Suprapubic skin (tissue), 4 donors: ENCODE measurements at regions not wholly inside any gene's neighbourhood (a gene's known extent, or its start where the extent isn't known, plus 50 kb on each side); places are given as distances from the start of the nearest gene placed in this dataset.
A peak's percentile ranks its signal among the peaks of the same experiment; 100 is the strongest.
"Not testable (repeated sequence)": the region's sequence is repeated elsewhere in the genome, so short reads cannot be mapped to it uniquely, and the experiment has no call there.

Experiments used
- DNase-seq, 2 donors: peaks; one replicate each; pipeline ENCODE4 v3.0.0-alpha.2; 2019; ENCODE audit warnings: low spot score in 2 of 2
- H3K27ac ChIP-seq: fragments of 200-600 bp; sonication (generic); one replicate; pipeline ENCODE4 v1.5.1; 2019
- H3K27me3 ChIP-seq: fragments of 200-600 bp; sonication (generic); one replicate; pipeline ENCODE4 v1.5.1; 2019
- H3K36me3 ChIP-seq: fragments of 200-600 bp; sonication (generic); one replicate; pipeline ENCODE4 v1.5.1; 2019
- H3K4me1 ChIP-seq: fragments of 200-600 bp; sonication (generic); one replicate; pipeline ENCODE4 v1.5.1; 2019
- H3K4me3 ChIP-seq: fragments of 200-600 bp; sonication (generic); one replicate; pipeline ENCODE4 v1.5.1; 2019; ENCODE audit warnings: mild to moderate bottlenecking
- H3K9me3 ChIP-seq: fragments of 200-600 bp; sonication (generic); one replicate; pipeline ENCODE4 v1.5.1; 2019
- EP300 ChIP-seq: sonication (generic); formaldehyde crosslinking; IDR thresholded peaks from one replicate; pipeline ENCODE4 v1.6.1; 2017; ENCODE audit warnings: antibody characterized with exemption
- POLR2A ChIP-seq, 2 donors: fragments of 450-650 bp; IDR thresholded peaks; one replicate each; pipeline ENCODE4 v1.6.1; 2017; ENCODE audit warnings: antibody characterized with exemption in 2 of 2, mild to moderate bottlenecking in 2 of 2, moderate library complexity in 2 of 2
- POLR2AphosphoS5 ChIP-seq, 3 donors: sonication (generic); formaldehyde crosslinking; IDR thresholded peaks; one replicate each; pipeline ENCODE4 v1.6.1; 2017; ENCODE audit warnings: antibody characterized with exemption in 3 of 3
- WGBS: methylation state at CpG from one replicate; pipeline ENCODE4 v1.1.5; 2018; 5-methylcytosine and 5-hydroxymethylcytosine counted together
- TF ChIP-seq, protein P1 (sequence below), 2 donors: fragments of 200-600 bp in 1 of 2; fragments of 450-650 bp in 1 of 2; sonication (generic) in 1 of 2; IDR thresholded peaks; one replicate each; pipeline ENCODE4 v1.5.1; 2016 to 2019; ENCODE audit warnings: antibody characterized with exemption in 2 of 2, mild to moderate bottlenecking in 1 of 2, moderate library complexity in 1 of 2

DNA sequence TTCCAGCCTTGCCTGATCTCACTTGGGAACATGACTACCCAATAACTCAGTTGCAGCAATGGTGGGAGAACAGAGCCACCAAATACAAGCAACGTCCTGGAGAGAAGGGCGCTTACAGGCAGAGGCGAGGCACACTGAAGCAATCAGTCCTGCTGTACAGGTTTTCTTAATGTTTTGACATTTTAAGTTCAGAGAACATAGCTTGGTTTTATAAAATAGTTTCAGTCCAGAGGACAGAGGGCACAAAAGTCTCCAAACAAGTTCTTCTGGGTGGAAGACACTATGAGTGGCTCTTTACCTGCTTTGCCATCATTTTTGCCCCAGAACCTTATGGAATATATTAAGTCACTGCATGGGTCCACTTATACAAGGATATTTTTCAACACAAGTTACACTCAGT, 103.4 kb upstream of the KCNG1 start:
- TF ChIP-seq POLR2AphosphoS5 (IDR thresholded peaks at IDR 0.05) (no peak), POLR2A (IDR thresholded peaks at IDR 0.05) (no peak), EP300 (no peak)
- TF ChIP-seq, protein P1, sequence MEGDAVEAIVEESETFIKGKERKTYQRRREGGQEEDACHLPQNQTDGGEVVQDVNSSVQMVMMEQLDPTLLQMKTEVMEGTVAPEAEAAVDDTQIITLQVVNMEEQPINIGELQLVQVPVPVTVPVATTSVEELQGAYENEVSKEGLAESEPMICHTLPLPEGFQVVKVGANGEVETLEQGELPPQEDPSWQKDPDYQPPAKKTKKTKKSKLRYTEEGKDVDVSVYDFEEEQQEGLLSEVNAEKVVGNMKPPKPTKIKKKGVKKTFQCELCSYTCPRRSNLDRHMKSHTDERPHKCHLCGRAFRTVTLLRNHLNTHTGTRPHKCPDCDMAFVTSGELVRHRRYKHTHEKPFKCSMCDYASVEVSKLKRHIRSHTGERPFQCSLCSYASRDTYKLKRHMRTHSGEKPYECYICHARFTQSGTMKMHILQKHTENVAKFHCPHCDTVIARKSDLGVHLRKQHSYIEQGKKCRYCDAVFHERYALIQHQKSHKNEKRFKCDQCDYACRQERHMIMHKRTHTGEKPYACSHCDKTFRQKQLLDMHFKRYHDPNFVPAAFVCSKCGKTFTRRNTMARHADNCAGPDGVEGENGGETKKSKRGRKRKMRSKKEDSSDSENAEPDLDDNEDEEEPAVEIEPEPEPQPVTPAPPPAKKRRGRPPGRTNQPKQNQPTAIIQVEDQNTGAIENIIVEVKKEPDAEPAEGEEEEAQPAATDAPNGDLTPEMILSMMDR (IDR thresholded peaks at IDR 0.05) = no peak
- Histone ChIP-seq H3K9me3 (no peaks in the 10 kb centered on the region), H3K4me3 (no peak overlapping the region), H3K4me1 (no peaks in the 10 kb centered on the region), H3K27ac (no peak overlapping the region), H3K36me3 (no peaks in the 10 kb centered on the region), H3K27me3 (no peaks in the 10 kb centered on the region)
- DNase-seq = peak in 1 of 2 donors; percentile 16
- WGBS = 67% methylated on average over 3 of the region's 3 CpGs

DNA sequence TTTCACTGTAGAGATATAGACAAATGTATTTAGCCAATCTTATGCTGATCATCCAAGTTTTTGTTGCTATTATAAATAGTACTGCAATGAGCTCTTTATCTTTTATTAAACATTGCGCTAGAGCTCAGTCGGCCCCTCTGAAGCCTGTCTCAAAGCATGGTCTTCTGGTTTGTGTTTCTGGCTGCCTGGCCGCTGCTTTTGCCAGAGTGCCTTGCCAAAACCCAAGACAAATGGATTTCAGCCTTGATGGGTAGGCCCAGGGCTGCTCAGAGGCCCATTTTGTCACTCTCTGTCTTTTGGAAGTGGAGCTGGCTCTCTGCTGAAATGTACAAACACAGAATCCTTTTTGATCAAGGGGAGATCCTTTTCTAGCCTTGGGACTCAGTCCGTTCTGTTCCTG, 102.9 kb upstream of the KCNG1 start:
- TF ChIP-seq EP300 (no peak), POLR2AphosphoS5 (IDR thresholded peaks at IDR 0.05) (no peak), POLR2A (IDR thresholded peaks at IDR 0.05) (no peak)
- TF ChIP-seq, protein P1 (IDR thresholded peaks at IDR 0.05) = no peak
- no peaks in the 10 kb centered on the region for H3K9me3 ChIP-seq
- peak in 1 of 2 donors; percentile 56 for DNase-seq
- H3K27ac ChIP-seq = no peak overlapping the region
- WGBS = 52% methylated on average over 4 of the region's 4 CpGs
- no peaks in the 10 kb centered on the region for H3K36me3 ChIP-seq
- H3K27me3 ChIP-seq = peaks cover 2% of the 10 kb centered on the region
- H3K4me3 ChIP-seq = no peak overlapping the region
- H3K4me1 ChIP-seq = no peaks in the 10 kb centered on the region

DNA sequence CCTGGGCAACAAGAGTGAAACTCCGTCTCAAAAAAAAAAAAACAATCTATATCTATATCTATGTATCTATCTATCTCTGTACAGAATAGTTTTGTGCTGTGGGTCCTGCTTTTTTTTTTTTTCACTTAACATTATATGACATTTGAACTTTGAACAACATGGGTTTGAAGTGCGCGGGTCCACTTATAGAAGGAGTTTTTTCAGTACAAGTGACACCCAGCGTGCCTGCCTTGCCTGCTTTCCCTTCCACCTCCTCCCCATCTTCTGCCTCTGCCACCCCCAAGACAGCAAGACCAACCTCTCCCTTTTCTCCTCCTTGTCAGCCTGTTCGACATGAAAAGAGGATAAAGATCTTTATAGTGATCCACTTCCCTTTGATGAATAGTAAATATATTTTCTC, 102.2 kb upstream of the KCNG1 start:
- WGBS = 84% methylated on average over 5 of the region's 5 CpGs

DNA sequence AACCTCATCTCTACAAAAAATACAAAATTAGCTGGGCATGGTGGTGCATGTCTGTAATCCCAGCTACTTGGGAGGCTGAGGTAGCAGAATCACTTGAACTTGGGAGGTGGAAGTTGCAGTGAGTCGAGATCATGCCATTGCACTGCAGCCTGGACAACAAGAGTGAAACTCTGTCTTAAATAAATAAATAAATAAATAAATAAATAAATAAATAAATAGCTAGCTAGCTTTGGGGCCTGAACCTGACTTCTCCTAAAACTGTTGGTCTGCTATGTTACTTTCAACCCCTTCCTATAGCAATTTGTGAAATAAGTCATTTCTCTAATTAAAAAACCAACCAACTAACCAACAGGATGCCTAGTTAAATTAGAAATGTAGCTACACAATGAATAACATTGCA, 101.0 kb upstream of the KCNG1 start:
- H3K27me3 ChIP-seq = peaks cover 20% of the 10 kb centered on the region
- not testable (repeated sequence) for H3K9me3 ChIP-seq, H3K4me3 ChIP-seq, DNase-seq, H3K27ac ChIP-seq, H3K4me1 ChIP-seq, H3K36me3 ChIP-seq
- 82% methylated on average over 1 of the region's 1 CpG for WGBS

More for the DNA sequence above, 102.2 kb upstream of the KCNG1 start:
- no peaks in the 10 kb centered on the region for H3K9me3 ChIP-seq
- no peaks in the 10 kb centered on the region for H3K36me3 ChIP-seq
- H3K4me3 ChIP-seq = no peak overlapping the region
- H3K27ac ChIP-seq = no peak overlapping the region
- no peak for DNase-seq
- H3K27me3 ChIP-seq = peaks cover 8% of the 10 kb centered on the region
- H3K4me1 ChIP-seq = no peaks in the 10 kb centered on the region
- TF ChIP-seq EP300 = no peak
- no peak for TF ChIP-seq POLR2AphosphoS5 (IDR thresholded peaks at IDR 0.05)
- TF ChIP-seq, protein P1 (IDR thresholded peaks at IDR 0.05) = no peak
- TF ChIP-seq POLR2A (IDR thresholded peaks at IDR 0.05) = no peak

DNA sequence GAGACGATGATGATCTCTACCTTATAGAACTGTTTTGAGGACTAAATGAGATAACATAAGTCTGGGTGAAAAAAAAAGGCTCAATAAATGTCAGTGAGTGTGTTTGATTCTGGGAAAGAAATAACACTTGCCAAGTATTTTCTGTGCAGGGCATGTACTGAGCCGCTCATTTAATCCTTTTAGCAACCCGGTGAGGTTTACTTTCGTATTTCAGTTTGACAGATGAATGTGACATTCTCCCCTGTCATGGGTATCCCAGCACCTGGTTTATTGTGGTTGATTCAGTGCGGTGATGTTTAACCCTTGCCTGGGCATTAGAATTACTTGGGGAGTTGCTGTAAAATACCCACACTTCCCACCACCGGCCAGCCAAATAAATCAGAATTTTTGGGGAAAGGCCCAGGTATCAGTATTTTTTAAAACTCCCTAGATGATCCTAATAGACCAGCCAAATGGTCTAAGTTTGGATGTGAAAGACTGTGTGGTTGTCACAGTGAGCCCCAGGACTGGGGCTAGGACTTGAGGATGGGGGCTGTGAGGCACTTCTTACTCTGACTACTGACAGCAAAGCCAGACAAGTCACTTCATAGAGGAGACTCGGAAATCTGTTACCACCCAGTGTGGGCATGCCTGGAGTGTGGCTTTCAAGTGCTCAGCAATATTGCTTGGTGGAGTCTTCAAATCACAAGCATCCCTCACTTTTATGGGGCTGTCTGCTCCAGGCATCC, 100.2 kb upstream of the KCNG1 start:
- Histone ChIP-seq H3K27me3 (peaks cover 24% of the 10 kb centered on the region), H3K4me1 (no peaks in the 10 kb centered on the region), H3K9me3 (no peaks in the 10 kb centered on the region), H3K27ac (no peak overlapping the region), H3K4me3 (no peak overlapping the region), H3K36me3 (no peaks in the 10 kb centered on the region)
- 47% methylated on average over 7 of the region's 7 CpGs for WGBS
- no peak for TF ChIP-seq POLR2A (IDR thresholded peaks at IDR 0.05)
- no peak for TF ChIP-seq POLR2AphosphoS5 (IDR thresholded peaks at IDR 0.05)
- TF ChIP-seq, protein P1 (IDR thresholded peaks at IDR 0.05) = no peak
- TF ChIP-seq EP300 = no peak
- no peak for DNase-seq
